IPS-18c (cell line): ENCODE measurements at regions not wholly inside any gene's neighbourhood (a gene's known extent, or its start where the extent isn't known, plus 50 kb on each side); places are given as distances from the start of the nearest gene placed in this dataset.

Experiments
- H3K4me3 ChIP-seq: 2 replicates; pipeline ENCODE4 v1.7.0; 2013; ENCODE audit warnings: low read depth, mild to moderate bottlenecking, low read length, moderate library complexity; ENCODE audit not compliant: insufficient read depth
- H3K9me3 ChIP-seq: one replicate; pipeline ENCODE4 v1.6.1; 2013; ENCODE audit warnings: mild to moderate bottlenecking, low read length, moderate library complexity; ENCODE audit not compliant: control insufficient read depth, insufficient read depth

- H3K4me3 ChIP-seq: no peak overlapping the region
- no peaks in the 10 kb centered on the region for H3K9me3 ChIP-seq
These were observed 227.3 kb upstream of the TENM3 start for GRCh38 chr4:182015893-182016292.

GRCh38 chr4:182017038-182017437 is 226.2 kb upstream of the TENM3 start:
- Histone ChIP-seq H3K9me3 (no peaks in the 10 kb centered on the region), H3K4me3 (no peak overlapping the region)

DNA sequence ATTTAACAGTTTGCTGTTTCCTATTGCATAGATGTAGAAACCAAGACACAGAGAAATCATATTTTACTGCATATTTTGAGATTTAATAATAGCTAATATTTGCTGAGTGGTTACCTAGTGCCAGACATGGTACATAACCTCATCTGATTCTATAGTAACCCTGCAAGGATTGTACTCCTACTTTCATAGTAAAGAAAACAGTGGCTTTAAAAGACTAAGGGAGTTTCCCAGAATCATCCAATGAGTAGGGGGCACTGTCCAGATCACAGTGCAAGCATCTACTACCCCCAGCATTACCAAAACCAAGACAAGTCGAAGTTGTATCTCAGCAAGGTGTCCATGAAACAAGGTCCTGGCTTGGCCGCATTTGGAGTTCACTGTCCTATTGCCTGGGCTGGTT is 224.5 kb upstream of the TENM3 start:
- no peaks in the 10 kb centered on the region for H3K9me3 ChIP-seq
- no peak overlapping the region for H3K4me3 ChIP-seq

GRCh38 chr4:182019148-182019652 is 224.0 kb upstream of the TENM3 start:
- H3K9me3 ChIP-seq: no peaks in the 10 kb centered on the region

DNA sequence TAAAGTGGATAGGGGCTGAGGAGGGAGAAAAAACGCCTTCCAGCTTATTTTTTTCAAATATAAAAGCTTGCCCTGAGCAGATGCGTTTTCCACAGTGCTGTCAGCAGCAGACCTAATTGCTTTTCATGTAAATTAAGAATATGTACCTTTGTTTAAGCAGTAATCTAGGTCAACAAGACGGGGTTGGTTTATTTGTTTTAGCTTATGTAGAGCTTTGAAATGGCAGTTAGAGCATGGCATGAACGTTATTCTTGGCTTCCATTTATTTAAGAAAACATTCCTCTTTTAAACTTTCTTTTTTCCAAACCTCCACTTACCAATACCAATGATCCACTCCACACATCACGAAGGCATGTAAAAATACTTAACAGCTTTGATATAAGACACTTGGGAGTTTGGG is 220.3 kb upstream of the TENM3 start:
- H3K9me3 ChIP-seq: no peaks in the 10 kb centered on the region
- no peak overlapping the region for H3K4me3 ChIP-seq

More at GRCh38 chr4:182019148-182019652, 224.0 kb upstream of the TENM3 start:
- no peak overlapping the region for H3K4me3 ChIP-seq

DNA sequence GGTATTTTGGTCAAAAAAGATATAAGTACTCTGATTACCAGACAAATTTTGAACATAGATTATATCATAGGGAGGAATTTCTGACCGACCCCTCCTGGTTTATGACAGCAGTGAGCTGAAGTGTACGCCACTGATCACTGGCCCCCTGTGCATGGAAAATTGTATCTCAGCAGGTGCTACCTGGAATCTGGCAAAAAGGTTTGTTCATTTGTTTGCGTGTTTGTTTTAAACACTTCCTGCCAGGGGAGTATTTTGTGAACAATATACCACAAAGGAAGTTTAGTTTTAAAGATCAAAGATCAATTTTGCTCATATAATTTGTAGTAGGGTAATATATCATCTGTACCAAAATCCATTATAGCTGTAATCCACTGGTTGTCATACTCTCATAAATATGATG is 219.7 kb upstream of the TENM3 start:
- H3K9me3 ChIP-seq: no peaks in the 10 kb centered on the region
- no peak overlapping the region for H3K4me3 ChIP-seq

- Histone ChIP-seq H3K9me3 (no peaks in the 10 kb centered on the region), H3K4me3 (no peak overlapping the region)
These were observed 200.3 kb upstream of the TENM3 start for GRCh38 chr4:182042945-182043344.

DNA sequence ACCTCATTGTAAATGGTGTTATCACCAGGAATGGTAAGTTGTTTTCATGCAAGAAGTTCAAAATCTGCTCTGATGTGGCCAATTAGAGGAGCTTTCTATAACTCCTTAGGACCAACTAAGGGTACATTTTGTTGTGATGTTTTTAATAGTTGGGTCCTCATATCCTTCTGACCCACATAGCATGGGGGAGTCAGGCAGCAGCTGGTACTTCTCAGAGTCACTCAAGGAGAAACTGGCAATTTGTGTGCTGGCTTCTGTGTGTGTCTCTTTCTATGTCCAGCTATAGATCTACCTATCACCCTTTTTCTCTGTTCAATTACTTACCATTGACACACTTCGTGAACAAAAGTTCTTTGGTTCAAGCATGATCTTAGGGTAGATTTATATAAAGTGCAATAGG is 194.3 kb upstream of the TENM3 start:
- no peaks in the 10 kb centered on the region for H3K9me3 ChIP-seq
- no peak overlapping the region for H3K4me3 ChIP-seq

- Histone ChIP-seq H3K4me3 (no peak overlapping the region), H3K9me3 (no peaks in the 10 kb centered on the region)
These were observed 186.3 kb upstream of the TENM3 start for GRCh38 chr4:182056866-182057265.

- H3K9me3 ChIP-seq: no peaks in the 10 kb centered on the region
- no peak overlapping the region for H3K4me3 ChIP-seq
These were observed 180.7 kb upstream of the TENM3 start for GRCh38 chr4:182062458-182062857.

DNA sequence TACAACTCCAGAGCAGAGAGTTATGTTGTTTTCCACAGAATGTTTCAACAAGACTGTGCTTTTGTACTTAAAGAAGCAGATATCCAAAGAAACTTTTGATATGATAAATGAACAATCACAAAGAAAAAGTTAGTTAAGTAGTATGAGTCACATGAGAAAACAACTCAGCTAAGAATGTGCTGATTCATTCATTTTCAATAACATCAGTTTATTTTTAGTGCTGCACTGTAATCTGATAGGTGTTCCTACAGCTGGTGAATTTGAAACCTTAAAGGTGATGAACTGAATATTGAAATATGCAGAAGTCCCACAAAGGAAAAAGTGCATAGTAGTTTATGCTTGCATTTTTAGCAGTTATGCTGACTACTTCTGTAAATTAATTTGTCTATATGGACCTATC is 180.3 kb upstream of the TENM3 start:
- no peak overlapping the region for H3K4me3 ChIP-seq
- no peaks in the 10 kb centered on the region for H3K9me3 ChIP-seq

DNA sequence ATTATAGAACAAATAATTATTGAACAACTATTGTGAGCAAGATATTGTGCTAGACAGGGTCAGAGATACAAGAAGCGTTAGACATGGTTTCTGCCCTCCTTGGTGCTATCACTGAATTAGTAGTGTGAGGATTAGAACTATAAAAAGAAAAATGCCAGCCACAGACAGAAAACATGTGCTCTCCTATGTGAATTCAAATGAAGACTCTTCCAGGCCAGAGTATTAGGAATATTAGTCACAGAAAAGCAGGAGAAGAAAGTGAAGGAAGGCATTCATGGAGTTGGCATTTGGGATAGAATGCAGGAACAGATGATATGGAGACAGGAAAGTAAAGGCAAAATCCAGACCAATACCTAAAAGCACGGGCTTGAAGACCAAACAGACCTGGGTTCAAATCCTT is 179.6 kb upstream of the TENM3 start:
- no peak overlapping the region for H3K4me3 ChIP-seq

DNA sequence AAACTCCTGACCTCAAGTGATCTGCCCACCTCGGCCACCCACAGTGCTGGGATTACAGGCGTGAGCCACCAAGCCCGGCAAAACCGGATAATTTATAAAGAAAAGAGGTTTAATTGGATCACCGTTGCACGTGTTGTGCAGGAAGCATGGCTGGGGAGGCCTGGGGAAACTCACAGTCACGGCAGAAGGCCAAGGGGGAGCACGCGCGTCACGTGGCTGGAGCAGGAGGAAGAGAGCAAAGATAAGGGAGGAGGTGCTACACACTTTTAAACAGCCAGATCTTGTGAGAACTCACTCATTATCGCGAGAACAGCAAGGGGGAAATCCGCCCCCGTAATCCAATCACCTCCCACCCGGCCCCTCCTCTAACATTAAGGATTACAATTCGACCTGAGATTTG is 177.9 kb upstream of the TENM3 start:
- Histone ChIP-seq H3K4me3 (no peak overlapping the region), H3K9me3 (no peaks in the 10 kb centered on the region)

More for the DNA sequence above, 179.6 kb upstream of the TENM3 start:
- H3K9me3 ChIP-seq: no peaks in the 10 kb centered on the region

DNA sequence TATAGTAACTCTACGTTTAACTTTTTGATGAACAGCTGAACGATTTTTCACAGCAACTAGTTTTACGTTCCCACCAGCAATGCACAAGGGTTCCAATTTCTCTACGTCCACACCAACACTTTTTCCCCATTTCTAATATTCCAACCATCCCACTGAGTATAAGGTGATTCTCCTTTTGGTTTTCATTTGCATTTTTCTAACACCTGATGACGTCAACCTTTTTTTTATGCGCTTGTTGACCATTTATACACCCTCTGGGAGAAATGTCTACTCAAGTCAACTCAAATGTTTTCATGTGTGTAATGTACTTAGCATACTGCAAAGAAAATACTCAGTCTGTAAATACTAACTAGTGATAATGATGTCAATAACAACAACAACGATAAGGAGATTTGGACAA is 177.2 kb upstream of the TENM3 start:
- H3K9me3 ChIP-seq: no peaks in the 10 kb centered on the region
- H3K4me3 ChIP-seq: no peak overlapping the region

- Histone ChIP-seq H3K9me3 (no peaks in the 10 kb centered on the region), H3K4me3 (no peak overlapping the region)
These were observed 175.4 kb upstream of the TENM3 start for GRCh38 chr4:182067828-182068227.

GRCh38 chr4:182068920-182069319 is 174.3 kb upstream of the TENM3 start:
- H3K9me3 ChIP-seq: peaks cover 3% of the 10 kb centered on the region
- no peak overlapping the region for H3K4me3 ChIP-seq

DNA sequence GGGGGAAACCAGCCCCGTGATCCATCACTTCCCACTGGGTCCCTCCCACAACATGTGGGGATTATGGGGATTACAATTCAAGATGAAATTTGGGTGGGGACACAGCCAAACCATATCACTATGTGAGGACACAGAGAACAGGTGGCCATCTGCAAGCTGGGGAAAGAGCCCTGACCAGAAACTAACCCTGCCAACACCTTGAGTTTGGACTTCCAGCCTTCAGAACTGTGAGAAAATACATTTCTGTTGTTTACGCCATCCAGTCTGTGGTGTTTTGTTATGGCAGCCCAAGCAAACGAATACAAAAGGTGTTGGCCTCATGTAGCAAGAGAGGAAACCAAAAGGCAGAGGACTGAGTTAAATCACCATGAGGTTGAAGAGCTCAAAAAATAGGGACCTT is 169.9 kb upstream of the TENM3 start:
- Histone ChIP-seq H3K4me3 (no peak overlapping the region), H3K9me3 (peaks cover 3% of the 10 kb centered on the region)

GRCh38 chr4:182074139-182074538 is 169.1 kb upstream of the TENM3 start:
- peaks cover 3% of the 10 kb centered on the region for H3K9me3 ChIP-seq
- H3K4me3 ChIP-seq: no peak overlapping the region

- Histone ChIP-seq H3K9me3 (peaks cover 3% of the 10 kb centered on the region), H3K4me3 (no peak overlapping the region)
These were observed 168.4 kb upstream of the TENM3 start for GRCh38 chr4:182074810-182075209.
